ENCODE measurements at regions not wholly inside any gene's neighbourhood (a gene's known extent, or its start where the extent isn't known, plus 50 kb on each side); places are given as distances from the start of the nearest gene placed in this dataset.

DNA sequence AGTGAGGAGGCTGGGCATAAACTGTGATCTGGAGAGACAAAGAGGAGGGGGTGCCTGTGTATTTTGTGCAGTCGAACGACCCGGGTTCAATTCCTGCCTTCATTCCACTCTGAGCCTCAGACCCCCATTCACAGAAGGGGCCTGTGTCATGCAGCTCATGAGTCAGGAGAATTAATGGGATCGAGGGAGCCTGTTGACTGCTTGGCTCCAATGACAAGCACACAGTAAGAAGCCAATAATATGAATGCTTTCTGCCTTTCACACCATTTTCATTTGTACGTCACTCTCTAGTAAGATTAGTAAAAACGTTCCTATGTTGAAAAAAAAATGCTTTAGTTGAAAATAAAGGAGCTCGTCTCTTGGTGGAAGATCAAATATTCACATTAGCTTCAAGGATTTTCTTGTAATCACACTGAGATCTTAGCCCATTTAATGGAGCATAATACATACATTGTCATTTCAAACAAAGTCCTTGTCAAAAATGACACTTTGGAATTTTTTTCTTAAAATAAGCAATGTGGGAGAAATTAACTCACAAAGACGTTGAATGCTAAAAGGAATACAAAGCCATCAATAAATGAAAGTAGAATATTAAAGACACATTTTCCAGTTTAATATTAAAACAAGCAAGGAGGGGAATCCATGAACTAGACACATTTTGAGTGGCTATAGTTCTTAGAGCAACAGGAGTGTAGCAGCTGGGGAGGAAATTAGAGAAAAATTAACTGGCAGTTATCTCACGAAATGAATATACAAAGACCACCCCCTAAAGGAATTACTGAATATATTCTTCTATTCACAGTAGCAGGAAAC is 246.7 kb upstream of the AFDN start:
- no peak for DNase-seq

DNA sequence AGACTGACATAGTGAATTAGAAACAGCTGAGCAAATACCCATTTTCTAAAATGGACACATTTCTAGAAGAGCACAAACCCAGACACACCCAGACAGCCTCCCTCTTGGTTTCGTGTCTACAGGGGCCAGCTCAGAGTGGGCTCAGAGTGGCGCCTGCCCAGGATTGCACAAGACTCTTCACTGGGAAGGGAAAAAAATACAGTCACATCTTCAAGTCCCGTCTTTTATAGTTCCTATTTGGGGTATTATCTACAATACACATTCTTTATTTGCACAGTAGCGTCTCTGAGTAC is 246.1 kb upstream of the AFDN start:
- no peak for DNase-seq

DNA sequence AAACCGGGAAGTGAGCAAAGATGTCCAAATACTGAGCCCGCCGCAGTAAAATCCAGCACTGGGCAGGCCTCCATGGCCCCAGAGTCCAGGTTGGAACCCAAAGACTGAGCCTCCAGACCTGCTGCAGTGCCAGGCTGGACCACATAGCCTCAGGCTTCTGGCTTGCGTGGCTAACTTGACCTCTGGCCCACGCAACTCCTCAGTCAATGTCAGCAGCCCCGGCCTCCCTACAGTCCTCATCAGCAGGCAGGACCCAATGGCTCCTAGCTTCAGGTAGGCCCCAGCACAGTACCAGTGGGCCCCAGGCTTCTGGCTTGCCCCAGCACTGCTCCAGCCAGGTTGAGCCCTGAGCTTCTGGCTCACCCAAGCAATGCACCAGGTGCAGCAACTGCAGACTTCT is 245.1 kb upstream of the AFDN start:
- DNase-seq = no peak

DNA sequence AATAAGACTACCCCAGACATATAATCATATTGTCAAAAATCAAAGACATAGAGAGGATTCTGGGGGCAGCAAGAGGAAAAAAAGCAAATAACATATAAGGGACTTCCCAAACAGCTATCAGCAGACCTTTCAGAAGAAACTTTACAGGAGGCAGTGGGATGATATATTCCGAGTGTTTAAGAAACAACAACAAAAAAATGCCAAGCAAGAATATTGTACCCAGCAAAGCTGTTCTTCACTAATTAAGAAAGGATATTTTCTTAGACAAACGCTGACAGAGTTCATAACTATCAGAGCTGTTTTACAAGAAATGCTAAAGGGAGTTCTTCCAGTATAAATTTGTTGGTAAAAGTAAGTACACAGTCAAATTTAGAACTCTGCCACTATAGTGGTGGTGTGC is 243.3 kb upstream of the AFDN start:
- no peak for DNase-seq

DNA sequence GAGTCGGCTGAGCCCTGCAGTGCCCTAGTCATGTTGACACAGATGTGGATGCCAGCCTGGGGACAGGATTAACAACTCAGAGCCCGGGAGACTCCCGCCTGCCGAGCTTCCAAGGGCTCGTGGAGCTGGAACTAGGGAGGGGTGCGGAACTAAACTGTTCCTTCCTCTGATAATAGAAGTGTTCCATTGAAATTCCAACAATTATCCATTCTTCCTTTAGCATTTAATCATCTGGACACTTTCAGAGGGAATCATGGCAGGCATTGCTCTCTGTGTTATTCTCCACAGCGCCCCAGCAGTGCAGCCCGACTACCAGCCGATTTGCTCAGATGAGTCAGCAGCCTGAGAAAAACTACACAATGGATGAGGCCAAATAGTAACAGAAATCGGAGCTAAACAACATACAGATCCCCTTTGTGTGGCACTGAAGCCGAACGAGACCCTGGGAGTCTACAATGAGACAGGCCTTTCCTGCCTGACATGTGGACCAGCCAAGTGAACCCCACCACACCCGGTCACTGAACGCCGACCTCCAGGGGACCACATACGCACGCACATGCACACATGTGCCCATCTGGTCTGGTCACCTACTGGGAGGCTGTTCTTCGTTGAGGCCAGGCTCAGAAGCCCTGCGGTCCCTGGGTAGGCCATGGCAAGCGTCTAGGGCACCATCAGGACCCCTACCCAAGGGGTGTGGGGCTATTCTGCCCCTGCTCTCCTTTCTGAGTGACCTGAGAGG is 238.4 kb upstream of the AFDN start:
- no peak for DNase-seq

DNA sequence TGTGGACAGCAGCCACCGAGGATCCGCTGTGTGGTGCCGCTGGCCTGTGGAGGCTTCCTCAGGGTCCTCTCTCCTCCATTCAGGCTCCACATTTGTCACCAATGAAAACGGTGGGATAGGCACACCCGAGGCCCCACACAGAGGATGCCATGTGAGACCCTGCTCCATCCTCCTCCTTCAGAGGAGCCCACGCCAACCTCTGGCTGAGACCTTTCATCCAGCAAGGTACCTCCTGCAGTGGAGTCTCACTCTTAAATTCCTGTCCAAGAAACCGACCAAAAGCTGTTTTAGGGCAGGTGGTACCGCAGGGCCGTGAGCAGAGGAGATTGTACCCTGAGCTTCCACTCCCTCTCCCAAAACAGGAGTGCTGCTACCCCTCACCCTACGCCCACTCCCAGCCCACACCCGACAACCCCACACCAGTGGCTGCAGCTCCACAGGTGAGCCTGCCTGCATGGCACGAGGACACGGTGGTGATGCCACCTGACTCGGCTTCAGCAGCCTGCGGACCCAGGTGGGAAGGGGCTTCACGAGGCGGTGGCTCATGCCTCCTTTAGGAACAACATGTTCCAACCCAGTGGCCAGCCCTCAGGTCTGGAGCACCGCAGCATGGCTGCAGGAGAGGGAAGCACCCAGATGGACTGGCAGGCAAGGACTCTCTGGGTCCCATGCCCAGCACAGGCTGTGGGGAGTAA is 237.6 kb upstream of the AFDN start:
- no peak for DNase-seq

DNA sequence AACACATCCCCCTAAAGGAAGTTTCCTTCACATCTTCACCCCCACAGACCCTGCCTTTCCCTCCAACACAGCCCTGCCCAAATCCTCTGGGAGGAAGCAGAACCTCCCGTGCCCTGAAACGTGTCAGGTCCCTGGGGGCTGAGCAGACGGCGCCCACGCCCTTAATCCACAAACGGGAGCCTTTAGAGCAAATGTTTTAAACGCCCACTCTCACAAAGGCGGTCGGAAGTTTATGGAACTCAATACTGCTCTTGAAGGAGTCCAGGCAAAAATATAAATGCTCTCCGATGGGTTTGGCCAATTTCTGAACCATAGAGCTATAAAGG is 237.1 kb upstream of the AFDN start:
- DNase-seq = no peak

DNA sequence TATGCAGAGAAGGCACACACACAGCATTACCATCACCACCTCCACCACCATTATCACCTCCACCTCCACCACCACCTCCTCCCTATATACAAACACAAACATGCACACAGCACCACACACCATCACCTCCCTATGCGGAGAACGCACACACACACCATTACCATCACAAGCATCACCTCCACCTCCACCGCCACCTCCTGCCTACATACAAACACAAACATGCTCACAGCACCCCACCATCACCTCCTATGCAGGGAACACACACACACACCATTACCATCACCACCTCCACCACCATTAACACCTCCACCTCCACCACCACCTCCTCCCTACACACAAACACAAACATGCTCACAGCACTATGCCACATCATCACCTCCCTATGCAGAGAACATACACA is 236.5 kb upstream of the AFDN start:
- DNase-seq = no peak
